ENCODE measurements at regions not wholly inside any gene's neighbourhood (a gene's known extent, or its start where the extent isn't known, plus 50 kb on each side); places are given as distances from the start of the nearest gene placed in this dataset.

DNA sequence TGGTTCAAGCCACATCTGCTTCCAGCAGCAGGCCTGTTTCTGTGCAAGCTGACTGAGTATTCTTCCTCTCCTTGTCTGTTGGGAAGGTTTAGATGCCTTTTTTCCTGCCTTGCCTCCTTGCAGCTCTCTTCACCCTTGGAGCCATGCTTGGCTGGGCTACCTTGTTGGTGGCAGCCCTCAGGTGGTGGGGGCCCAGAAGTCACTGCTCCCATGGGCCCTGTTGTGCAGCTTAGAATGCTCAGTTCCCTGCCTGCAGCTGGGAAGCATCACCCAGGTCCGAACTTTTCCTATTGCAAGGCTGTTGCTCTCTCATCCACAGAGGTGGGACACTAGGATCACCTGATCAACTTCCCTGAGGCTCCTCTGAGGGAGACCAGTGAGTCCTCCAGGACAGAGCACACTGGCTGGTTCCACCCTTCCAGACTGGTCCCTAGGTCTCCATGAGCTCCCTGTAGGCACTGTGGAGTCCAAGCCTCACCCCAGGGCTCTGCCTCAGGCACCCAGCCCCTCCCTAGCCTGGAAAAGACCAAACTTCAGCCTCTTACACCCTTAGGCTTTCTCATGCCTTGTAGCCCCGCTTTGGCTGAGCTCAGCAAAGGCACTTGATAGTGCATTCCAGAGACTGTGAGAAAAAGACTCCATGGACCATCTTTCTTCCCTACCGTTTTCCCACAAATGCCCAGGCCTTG, 219.3 kb upstream of the SH3BP4 start:
- DNase-seq (ENCODE audit: low spot score): no peak
- in situ Hi-C loops (cut with MboI; ENCODE audit: low sequenced_read_pairs, unreplicated experiment): no loop called here
- TF ChIP-seq CTCF (IDR thresholded peaks at IDR 0.05; ENCODE audit: borderline replicate concordance, control extremely low read depth, extremely low read depth, insufficient read depth, missing control alignments): no peak

DNA sequence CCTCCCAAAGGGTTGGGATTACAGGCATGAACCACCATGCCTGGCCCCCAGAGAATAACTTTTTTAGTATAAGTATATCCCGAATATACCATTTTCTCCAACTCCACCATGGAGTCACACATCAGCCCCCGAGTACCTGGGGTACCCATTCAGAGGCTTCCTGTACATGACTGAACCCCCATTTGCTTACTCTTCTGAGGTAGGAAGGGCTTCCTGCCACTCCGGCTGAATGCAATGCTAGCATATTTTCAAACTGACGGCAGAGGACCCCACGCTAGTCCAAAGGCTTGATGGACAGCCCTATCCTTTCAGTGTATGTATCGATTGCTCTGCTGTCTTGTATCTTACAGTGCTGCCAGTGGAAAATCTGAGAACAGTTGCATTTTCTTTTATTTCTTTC, 220.6 kb upstream of the SH3BP4 start:
- no peak for TF ChIP-seq CTCF (IDR thresholded peaks at IDR 0.05; ENCODE audit: borderline replicate concordance, control extremely low read depth, extremely low read depth, insufficient read depth, missing control alignments)
- no peak for DNase-seq (ENCODE audit: low spot score)
- in situ Hi-C loops (cut with MboI; ENCODE audit: low sequenced_read_pairs, unreplicated experiment): no loop called here

GRCh38 chr2:234730066-234730640, 221.7 kb upstream of the SH3BP4 start:
- DNase-seq (ENCODE audit: low spot score): no peak
- TF ChIP-seq CTCF (IDR thresholded peaks at IDR 0.05; ENCODE audit: borderline replicate concordance, control extremely low read depth, extremely low read depth, insufficient read depth, missing control alignments): no peak
- in situ Hi-C loops (cut with MboI; ENCODE audit: low sequenced_read_pairs, unreplicated experiment): no loop called here

GRCh38 chr2:234725528-234726264, 226.1 kb upstream of the SH3BP4 start:
- no peak for TF ChIP-seq CTCF (IDR thresholded peaks at IDR 0.05; ENCODE audit: borderline replicate concordance, control extremely low read depth, extremely low read depth, insufficient read depth, missing control alignments)
- in situ Hi-C loops (cut with MboI; ENCODE audit: low sequenced_read_pairs, unreplicated experiment): no loop called here
- no peak for DNase-seq (ENCODE audit: low spot score)

- in situ Hi-C loops (cut with MboI; ENCODE audit: low sequenced_read_pairs, unreplicated experiment): no loop called here
- TF ChIP-seq CTCF (IDR thresholded peaks at IDR 0.05; ENCODE audit: borderline replicate concordance, control extremely low read depth, extremely low read depth, insufficient read depth, missing control alignments): no peak
Observed at GRCh38 chr2:234724850-234725249, 227.0 kb upstream of the SH3BP4 start.

GRCh38 chr2:234723400-234723799, 226.5 kb upstream of the ARL4C start:
- DNase-seq (ENCODE audit: low spot score): no peak
- TF ChIP-seq CTCF (IDR thresholded peaks at IDR 0.05; ENCODE audit: borderline replicate concordance, control extremely low read depth, extremely low read depth, insufficient read depth, missing control alignments): no peak
- in situ Hi-C loops (cut with MboI; ENCODE audit: low sequenced_read_pairs, unreplicated experiment): no loop called here

More at GRCh38 chr2:234724850-234725249, 227.0 kb upstream of the SH3BP4 start:
- DNase-seq (ENCODE audit: low spot score): no peak

Measured in GM13976 (cell line).